PC-3 (cell line): ENCODE measurements at regions not wholly inside any gene's neighbourhood (a gene's known extent, or its start where the extent isn't known, plus 50 kb on each side); places are given as distances from the start of the nearest gene placed in this dataset.

Source experiments
- ATAC-seq: fragments of 200-7000 bp; cut with Tn5 transposase; 2 replicates; pipeline ENCODE4 v1.9.1; 2020; ENCODE audit warnings: mild to moderate bottlenecking, moderate library complexity
- BruUV-seq: library from RNA; stranded (reverse); fragments of 400-500 nt; replicated peaks from 2 replicates; lab custom pipeline; 2021; lab: Mats Ljungman, UMichigan
- CTCF ChIA-PET: fragments of 300-600 bp; sonication (Branson Sonifier 250); formaldehyde crosslinking; loops from one replicate; lab custom pipeline; 2022; ENCODE audit warnings: antibody characterized with exemption; lab: Charles Lee
- POLR2A ChIA-PET: fragments of 300-600 bp; sonication (Branson Sonifier 250); formaldehyde crosslinking; loops from one replicate; lab custom pipeline; 2022; ENCODE audit warnings: antibody characterized with exemption; ENCODE audit not compliant: unreplicated experiment; lab: Charles Lee
- DNase-seq: peaks from one replicate; pipeline ENCODE4 v3.0.0-alpha.2; 2015
- H2AFZ ChIP-seq: fragments of 300-600 bp; sonication (generic); 2 replicates; pipeline ENCODE4 v1.6.0; 2016; ENCODE audit warnings: antibody characterized with exemption, low read length
- H3F3A ChIP-seq: fragments of 300-600 bp; sonication (generic); one replicate; pipeline ENCODE4 v1.6.0; 2017; ENCODE audit warnings: antibody characterized with exemption, low read length, control low read depth, mild to moderate bottlenecking; ENCODE audit not compliant: unreplicated experiment
- H3K27ac ChIP-seq: fragments of 300-600 bp; sonication (generic); 2 replicates; pipeline ENCODE4 v1.5.1; 2016; ENCODE audit warnings: mild to moderate bottlenecking, low read length
- H3K27me3 ChIP-seq: fragments of 300-600 bp; sonication (generic); 2 replicates; pipeline ENCODE4 v1.6.1; 2016; ENCODE audit warnings: low read length, mixed read lengths
- H3K36me3 ChIP-seq: fragments of 300-600 bp; sonication (generic); 2 replicates; pipeline ENCODE4 v1.6.1; 2016; ENCODE audit warnings: low read depth, mixed run types, low read length, mixed read lengths
- H3K4me1 ChIP-seq: fragments of 300-600 bp; sonication (generic); 2 replicates; pipeline ENCODE4 v1.5.1; 2016; ENCODE audit warnings: low read length; ENCODE audit not compliant: insufficient read depth
- H3K4me2 ChIP-seq: fragments of 300-600 bp; sonication (generic); 2 replicates; pipeline ENCODE4 v1.6.0; 2016; ENCODE audit warnings: low read length
- H3K4me3 ChIP-seq: fragments of 300-600 bp; sonication (generic); 2 replicates; pipeline ENCODE4 v1.5.1; 2016; ENCODE audit warnings: mild to moderate bottlenecking, low read length, mixed read lengths
- H3K79me2 ChIP-seq: fragments of 300-600 bp; sonication (generic); 2 replicates; pipeline ENCODE4 v1.6.1; 2017; ENCODE audit warnings: low read length, mixed read lengths
- H3K9ac ChIP-seq: fragments of 300-600 bp; sonication (generic); 2 replicates; pipeline ENCODE4 v1.6.0; 2016; ENCODE audit warnings: mild to moderate bottlenecking, low read length
- H3K9me2 ChIP-seq: fragments of 300-600 bp; sonication (generic); replicated peaks from 2 replicates; pipeline ENCODE4 v1.6.1; 2016; ENCODE audit warnings: mixed run types, low read length, mixed read lengths
- H3K9me3 ChIP-seq: fragments of 300-600 bp; sonication (generic); 2 replicates; pipeline ENCODE4 v1.6.1; 2016; ENCODE audit warnings: low read length, mixed read lengths
- H4K20me1 ChIP-seq: fragments of 300-600 bp; sonication (generic); 2 replicates; pipeline ENCODE4 v1.6.1; 2016; ENCODE audit warnings: low read length, mixed read lengths
- EZH2 ChIP-seq: fragments of 300-600 bp; sonication (generic); IDR thresholded peaks from one replicate; pipeline ENCODE4 v1.6.1; 2017; ENCODE audit warnings: antibody characterized with exemption, mild to moderate bottlenecking, low read length; ENCODE audit not compliant: unreplicated experiment
- EZH2phosphoT487 ChIP-seq: fragments of 300-600 bp; sonication (generic); IDR thresholded peaks from 2 replicates; pipeline ENCODE4 v1.6.1; 2018; ENCODE audit warnings: mild to moderate bottlenecking, antibody characterized with exemption, low read length, borderline replicate concordance
- intact Hi-C: fragments of 100-400 bp; cut with micrococcal nuclease; formaldehyde crosslinking; loops from 2 replicates; pipeline ENCODE4 v1.9.0; 2023
- TF ChIP-seq, protein P1 (sequence below): fragments of 300-600 bp; sonication (generic); conservative IDR thresholded peaks from 2 replicates; pipeline ENCODE4 v1.5.1; 2017; ENCODE audit warnings: antibody characterized with exemption, low read depth, mild to moderate bottlenecking, low read length

DNA sequence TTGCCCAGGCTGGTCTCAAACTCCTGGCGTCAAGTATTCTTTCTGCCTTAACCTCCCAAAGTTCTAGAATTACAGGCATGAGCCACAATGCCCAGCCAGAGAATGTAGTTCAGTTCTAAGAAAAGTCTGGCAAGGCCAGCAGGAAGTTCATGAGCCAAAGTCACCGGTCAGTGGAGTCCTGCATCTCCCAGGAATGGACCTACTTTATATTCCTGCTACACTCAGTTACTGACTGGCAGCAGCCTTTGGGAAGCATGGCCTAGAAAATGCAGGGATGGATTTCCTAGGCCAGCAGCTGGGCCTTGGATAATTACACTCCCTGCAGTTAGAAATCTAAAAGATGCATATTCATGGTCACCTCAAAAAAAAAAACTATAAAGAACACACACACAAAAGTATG, 135.7 kb downstream of the CAAP1 start:
- Histone ChIP-seq H3K9me3 (no peaks in the 10 kb centered on the region), H3K4me1 (no peaks in the 10 kb centered on the region), H3K36me3 (no peaks in the 10 kb centered on the region), H3K9ac (no peak overlapping the region), H3K79me2 (no peaks in the 10 kb centered on the region), H3K4me3 (no peak overlapping the region), H3K9me2 (no peaks in the 10 kb centered on the region), H4K20me1 (no peaks in the 10 kb centered on the region), H3K27me3 (0 out of 2 replicates have a peak, but pooled peaks cover 3% of the 10 kb centered on the region), H2AFZ (no peak overlapping the region), H3K4me2 (no peak overlapping the region), H3F3A (no peaks in the 10 kb centered on the region), H3K27ac (no peak overlapping the region)
- intact Hi-C loops: no loop called here
- CTCF ChIA-PET: no interaction called here
- ATAC-seq (no peak), DNase-seq (no peak)
- POLR2A ChIA-PET: no interaction called here
- TF ChIP-seq, protein P1, sequence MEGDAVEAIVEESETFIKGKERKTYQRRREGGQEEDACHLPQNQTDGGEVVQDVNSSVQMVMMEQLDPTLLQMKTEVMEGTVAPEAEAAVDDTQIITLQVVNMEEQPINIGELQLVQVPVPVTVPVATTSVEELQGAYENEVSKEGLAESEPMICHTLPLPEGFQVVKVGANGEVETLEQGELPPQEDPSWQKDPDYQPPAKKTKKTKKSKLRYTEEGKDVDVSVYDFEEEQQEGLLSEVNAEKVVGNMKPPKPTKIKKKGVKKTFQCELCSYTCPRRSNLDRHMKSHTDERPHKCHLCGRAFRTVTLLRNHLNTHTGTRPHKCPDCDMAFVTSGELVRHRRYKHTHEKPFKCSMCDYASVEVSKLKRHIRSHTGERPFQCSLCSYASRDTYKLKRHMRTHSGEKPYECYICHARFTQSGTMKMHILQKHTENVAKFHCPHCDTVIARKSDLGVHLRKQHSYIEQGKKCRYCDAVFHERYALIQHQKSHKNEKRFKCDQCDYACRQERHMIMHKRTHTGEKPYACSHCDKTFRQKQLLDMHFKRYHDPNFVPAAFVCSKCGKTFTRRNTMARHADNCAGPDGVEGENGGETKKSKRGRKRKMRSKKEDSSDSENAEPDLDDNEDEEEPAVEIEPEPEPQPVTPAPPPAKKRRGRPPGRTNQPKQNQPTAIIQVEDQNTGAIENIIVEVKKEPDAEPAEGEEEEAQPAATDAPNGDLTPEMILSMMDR: no peak
- TF ChIP-seq EZH2phosphoT487 (no peak), EZH2 (no peak)
- BruUV-seq: no TSS peak

DNA sequence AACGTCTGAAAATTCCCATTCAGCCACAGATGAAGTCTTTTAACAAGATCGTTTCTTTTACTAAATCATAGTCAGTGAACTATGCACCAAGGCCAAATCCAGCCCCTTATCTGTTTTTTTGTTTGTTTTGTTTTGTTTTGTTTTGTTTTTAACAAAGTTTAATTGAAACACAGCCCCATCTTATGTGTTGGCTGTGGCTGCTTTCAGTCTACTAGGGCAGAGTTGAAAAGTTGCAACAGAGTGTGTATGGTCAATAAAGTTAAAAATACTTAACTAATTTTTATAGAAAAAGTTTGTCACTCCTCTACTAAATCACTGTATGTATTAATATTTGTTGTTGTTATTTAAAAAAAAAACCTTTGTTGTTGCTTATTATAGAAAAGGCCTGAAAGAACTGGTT, 137.1 kb downstream of the CAAP1 start:
- no peaks in the 10 kb centered on the region for H3K4me1 ChIP-seq
- H3K9ac ChIP-seq: no peak overlapping the region
- POLR2A ChIA-PET: no interaction called here
- no peaks in the 10 kb centered on the region for H3K27me3 ChIP-seq
- no TSS peak for BruUV-seq
- H2AFZ ChIP-seq: no peak overlapping the region
- H3F3A ChIP-seq: no peaks in the 10 kb centered on the region
- H3K4me2 ChIP-seq: no peak overlapping the region
- H3K79me2 ChIP-seq: no peaks in the 10 kb centered on the region
- intact Hi-C loops: no loop called here
- DNase-seq: no peak
- no peaks in the 10 kb centered on the region for H4K20me1 ChIP-seq
- H3K9me3 ChIP-seq: no peaks in the 10 kb centered on the region
- TF ChIP-seq EZH2phosphoT487: no peak
- TF ChIP-seq, protein P1: no peak
- TF ChIP-seq EZH2: no peak
- no peak overlapping the region for H3K27ac ChIP-seq
- H3K4me3 ChIP-seq: no peak overlapping the region
- no peaks in the 10 kb centered on the region for H3K36me3 ChIP-seq
- ATAC-seq: no peak
- no peaks in the 10 kb centered on the region for H3K9me2 ChIP-seq
- CTCF ChIA-PET: no interaction called here

DNA sequence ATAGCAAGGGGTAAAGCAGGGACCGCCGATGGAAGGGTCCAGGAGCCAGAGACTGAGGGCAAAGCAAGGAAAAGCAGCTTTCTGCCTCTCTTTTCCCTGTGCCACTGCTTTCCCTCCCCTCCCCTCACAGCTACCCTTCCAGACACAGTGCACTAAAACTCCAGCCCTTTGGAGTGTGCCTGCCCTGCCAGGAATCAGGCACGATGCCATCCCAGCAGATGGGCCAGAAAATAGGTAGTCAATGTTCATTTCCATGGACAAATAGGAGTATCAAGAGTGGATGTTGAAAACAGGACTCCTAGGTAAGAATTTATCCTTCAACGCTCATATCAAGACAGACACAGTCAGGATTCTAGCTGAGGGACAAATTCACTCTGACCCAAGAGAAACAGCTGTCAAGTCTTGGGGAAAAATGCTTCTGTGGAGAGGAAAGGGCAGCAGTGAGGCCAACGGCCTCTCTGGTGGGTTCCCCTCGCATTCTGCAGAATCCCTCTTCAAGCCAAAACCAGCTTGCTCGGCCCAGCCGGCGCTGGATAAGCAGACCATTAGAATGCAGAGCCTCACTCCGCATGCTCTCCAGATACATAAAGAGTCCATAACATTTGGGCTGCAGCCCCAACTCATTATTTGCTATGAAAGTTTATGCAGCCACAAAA, 138.0 kb downstream of the CAAP1 start:
- H4K20me1 ChIP-seq: no peaks in the 10 kb centered on the region

More for the DNA sequence above, 138.0 kb downstream of the CAAP1 start:
- ChIA-PET POLR2A (no interaction called here), CTCF (no interaction called here)
- Histone ChIP-seq H3K79me2 (no peaks in the 10 kb centered on the region), H3K9me3 (no peaks in the 10 kb centered on the region), H3K9ac (no peak overlapping the region), H3K27me3 (no peaks in the 10 kb centered on the region), H3K9me2 (no peaks in the 10 kb centered on the region), H3K4me3 (no peak overlapping the region), H3K27ac (no peak overlapping the region), H2AFZ (no peak overlapping the region), H3K4me2 (no peak overlapping the region), H3F3A (no peaks in the 10 kb centered on the region), H3K4me1 (no peaks in the 10 kb centered on the region), H3K36me3 (no peaks in the 10 kb centered on the region)
- no peak for ATAC-seq
- DNase-seq: no peak
- no TSS peak for BruUV-seq
- intact Hi-C loops: no loop called here
- TF ChIP-seq EZH2 (no peak), EZH2phosphoT487 (no peak)
- TF ChIP-seq, protein P1: no peak
